ENCODE measurements at regions not wholly inside any gene's neighbourhood (a gene's known extent, or its start where the extent isn't known, plus 50 kb on each side); places are given as distances from the start of the nearest gene placed in this dataset.

- Histone ChIP-seq H3K79me2 (ENCODE audit: low read length) (no peaks in the 10 kb centered on the region), H3K27me3 (replicated peaks; ENCODE audit: insufficient read depth, low read length) (no peaks in the 10 kb centered on the region), H3K4me1 (ENCODE audit: low read length) (no peaks in the 10 kb centered on the region), H3K9ac (ENCODE audit: low read length) (no peak overlapping the region), H3K9me2 (replicated peaks; ENCODE audit: insufficient read depth, low read length) (no peaks in the 10 kb centered on the region), H3K4me3 (ENCODE audit: low read length) (no peak overlapping the region), H3F3A (ENCODE audit: insufficient read depth, low read length) (no peaks in the 10 kb centered on the region), H3K27ac (ENCODE audit: low read length) (no peak overlapping the region), H3K36me3 (replicated peaks; ENCODE audit: insufficient read depth, low read length) (no peaks in the 10 kb centered on the region), H4K20me1 (ENCODE audit: insufficient read depth, low read length) (no peaks in the 10 kb centered on the region), H2AFZ (ENCODE audit: low read length) (no peak overlapping the region), H3K4me2 (ENCODE audit: low read depth, low read length) (no peak overlapping the region), H3K9me3 (replicated peaks; ENCODE audit: insufficient read depth, low read length) (no peaks in the 10 kb centered on the region)
- DNase-seq = no peak
- TF ChIP-seq EZH2 (optimal IDR thresholded peaks at IDR 0.05; ENCODE audit: low read depth, low read length) (no peak), EZH2phosphoT487 (IDR thresholded peaks at IDR 0.05; ENCODE audit: low read length) (no peak)
- TF ChIP-seq, protein P1, sequence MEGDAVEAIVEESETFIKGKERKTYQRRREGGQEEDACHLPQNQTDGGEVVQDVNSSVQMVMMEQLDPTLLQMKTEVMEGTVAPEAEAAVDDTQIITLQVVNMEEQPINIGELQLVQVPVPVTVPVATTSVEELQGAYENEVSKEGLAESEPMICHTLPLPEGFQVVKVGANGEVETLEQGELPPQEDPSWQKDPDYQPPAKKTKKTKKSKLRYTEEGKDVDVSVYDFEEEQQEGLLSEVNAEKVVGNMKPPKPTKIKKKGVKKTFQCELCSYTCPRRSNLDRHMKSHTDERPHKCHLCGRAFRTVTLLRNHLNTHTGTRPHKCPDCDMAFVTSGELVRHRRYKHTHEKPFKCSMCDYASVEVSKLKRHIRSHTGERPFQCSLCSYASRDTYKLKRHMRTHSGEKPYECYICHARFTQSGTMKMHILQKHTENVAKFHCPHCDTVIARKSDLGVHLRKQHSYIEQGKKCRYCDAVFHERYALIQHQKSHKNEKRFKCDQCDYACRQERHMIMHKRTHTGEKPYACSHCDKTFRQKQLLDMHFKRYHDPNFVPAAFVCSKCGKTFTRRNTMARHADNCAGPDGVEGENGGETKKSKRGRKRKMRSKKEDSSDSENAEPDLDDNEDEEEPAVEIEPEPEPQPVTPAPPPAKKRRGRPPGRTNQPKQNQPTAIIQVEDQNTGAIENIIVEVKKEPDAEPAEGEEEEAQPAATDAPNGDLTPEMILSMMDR (IDR thresholded peaks at IDR 0.05; ENCODE audit: low read length) = no peak
These were observed 656.6 kb downstream of the TBC1D4 start for GRCh38 chr13:74825152-74825937.

GRCh38 chr13:74820809-74821208 lies 661.2 kb downstream of the TBC1D4 start:
- Histone ChIP-seq H3K27ac (ENCODE audit: low read length) (no peak overlapping the region), H3K79me2 (ENCODE audit: low read length) (no peaks in the 10 kb centered on the region), H4K20me1 (ENCODE audit: insufficient read depth, low read length) (no peaks in the 10 kb centered on the region), H3K4me1 (ENCODE audit: low read length) (no peaks in the 10 kb centered on the region), H3K9me3 (replicated peaks; ENCODE audit: insufficient read depth, low read length) (no peaks in the 10 kb centered on the region), H3K27me3 (replicated peaks; ENCODE audit: insufficient read depth, low read length) (no peaks in the 10 kb centered on the region), H3K9ac (ENCODE audit: low read length) (no peak overlapping the region), H3K9me2 (replicated peaks; ENCODE audit: insufficient read depth, low read length) (no peaks in the 10 kb centered on the region), H3F3A (ENCODE audit: insufficient read depth, low read length) (no peaks in the 10 kb centered on the region), H3K36me3 (replicated peaks; ENCODE audit: insufficient read depth, low read length) (no peaks in the 10 kb centered on the region), H2AFZ (ENCODE audit: low read length) (no peak overlapping the region), H3K4me3 (ENCODE audit: low read length) (no peak overlapping the region), H3K4me2 (ENCODE audit: low read depth, low read length) (no peak overlapping the region)
- TF ChIP-seq, protein P1 (IDR thresholded peaks at IDR 0.05; ENCODE audit: low read length) = no peak
- no peak for TF ChIP-seq EZH2 (optimal IDR thresholded peaks at IDR 0.05; ENCODE audit: low read depth, low read length)
- TF ChIP-seq EZH2phosphoT487 (IDR thresholded peaks at IDR 0.05; ENCODE audit: low read length) = no peak
- DNase-seq = no peak

- Histone ChIP-seq H3K36me3 (replicated peaks; ENCODE audit: insufficient read depth, low read length) (no peaks in the 10 kb centered on the region), H3F3A (ENCODE audit: insufficient read depth, low read length) (no peaks in the 10 kb centered on the region), H3K4me1 (ENCODE audit: low read length) (no peaks in the 10 kb centered on the region), H3K9ac (ENCODE audit: low read length) (no peak overlapping the region), H3K27ac (ENCODE audit: low read length) (no peak overlapping the region), H3K4me2 (ENCODE audit: low read depth, low read length) (no peak overlapping the region), H2AFZ (ENCODE audit: low read length) (no peak overlapping the region), H3K27me3 (replicated peaks; ENCODE audit: insufficient read depth, low read length) (no peaks in the 10 kb centered on the region), H3K9me3 (replicated peaks; ENCODE audit: insufficient read depth, low read length) (no peaks in the 10 kb centered on the region), H3K4me3 (ENCODE audit: low read length) (no peak overlapping the region), H4K20me1 (ENCODE audit: insufficient read depth, low read length) (no peaks in the 10 kb centered on the region), H3K79me2 (ENCODE audit: low read length) (no peaks in the 10 kb centered on the region), H3K9me2 (replicated peaks; ENCODE audit: insufficient read depth, low read length) (no peaks in the 10 kb centered on the region)
- DNase-seq = no peak
- no peak for TF ChIP-seq EZH2phosphoT487 (IDR thresholded peaks at IDR 0.05; ENCODE audit: low read length)
- no peak for TF ChIP-seq EZH2 (optimal IDR thresholded peaks at IDR 0.05; ENCODE audit: low read depth, low read length)
- TF ChIP-seq, protein P1 (IDR thresholded peaks at IDR 0.05; ENCODE audit: low read length) = no peak
These were observed 662.4 kb downstream of the TBC1D4 start for GRCh38 chr13:74819549-74819948.
